HG02759 (cell line): ENCODE measurements at regions not wholly inside any gene's neighbourhood (a gene's known extent, or its start where the extent isn't known, plus 50 kb on each side); places are given as distances from the start of the nearest gene placed in this dataset.

Source experiments
- ATAC-seq: cut with Tn5 transposase; IDR thresholded peaks from one replicate; pipeline ENCODE4 v1.9.1; 2021; ENCODE audit warnings: mild to moderate bottlenecking, moderate library complexity; ENCODE audit not compliant: unreplicated experiment

- no peak for ATAC-seq
Observed at GRCh38 chr2:7826656-7827055, 855.2 kb upstream of the ID2 start.

GRCh38 chr2:7829241-7829640 lies 852.6 kb upstream of the ID2 start:
- no peak for ATAC-seq

- ATAC-seq = no peak
Observed at GRCh38 chr2:7830616-7831015, 851.2 kb upstream of the ID2 start.

- no peak for ATAC-seq
Observed at GRCh38 chr2:7835151-7835550, 846.7 kb upstream of the ID2 start.

GRCh38 chr2:7835693-7836680 lies 845.9 kb upstream of the ID2 start:
- peak; percentile 93 for ATAC-seq

- no peak for ATAC-seq
Observed at GRCh38 chr2:7837237-7837760, 844.6 kb upstream of the ID2 start.

GRCh38 chr2:7838669-7839068 lies 843.2 kb upstream of the ID2 start:
- ATAC-seq = no peak

GRCh38 chr2:7840651-7841380 lies 841.0 kb upstream of the ID2 start:
- ATAC-seq = no peak

GRCh38 chr2:7841751-7842150 lies 840.1 kb upstream of the ID2 start:
- no peak for ATAC-seq

- no peak for ATAC-seq
Observed at GRCh38 chr2:7844414-7844965, 837.4 kb upstream of the ID2 start.

GRCh38 chr2:7845332-7845731 lies 836.5 kb upstream of the ID2 start:
- ATAC-seq = no peak

- ATAC-seq = no peak
Observed at GRCh38 chr2:7846607-7847006, 835.2 kb upstream of the ID2 start.

- no peak for ATAC-seq
Observed at GRCh38 chr2:7847321-7847720, 834.5 kb upstream of the ID2 start.

GRCh38 chr2:7849027-7849426 lies 832.8 kb upstream of the ID2 start:
- ATAC-seq = no peak

GRCh38 chr2:7849531-7849930 lies 832.3 kb upstream of the ID2 start:
- no peak for ATAC-seq

GRCh38 chr2:7852546-7852945 lies 829.3 kb upstream of the ID2 start:
- ATAC-seq = no peak

- no peak for ATAC-seq
Observed at GRCh38 chr2:7857904-7858303, 824.0 kb upstream of the ID2 start.

GRCh38 chr2:7858624-7859023 lies 823.2 kb upstream of the ID2 start:
- no peak for ATAC-seq

GRCh38 chr2:7860693-7861092 lies 821.2 kb upstream of the ID2 start:
- no peak for ATAC-seq

- no peak for ATAC-seq
Observed at GRCh38 chr2:7861910-7862702, 819.8 kb upstream of the ID2 start.

GRCh38 chr2:7866104-7866503 lies 815.8 kb upstream of the ID2 start:
- no peak for ATAC-seq
